ENCODE measurements at regions not wholly inside any gene's neighbourhood (a gene's known extent, or its start where the extent isn't known, plus 50 kb on each side); places are given as distances from the start of the nearest gene placed in this dataset.

DNA sequence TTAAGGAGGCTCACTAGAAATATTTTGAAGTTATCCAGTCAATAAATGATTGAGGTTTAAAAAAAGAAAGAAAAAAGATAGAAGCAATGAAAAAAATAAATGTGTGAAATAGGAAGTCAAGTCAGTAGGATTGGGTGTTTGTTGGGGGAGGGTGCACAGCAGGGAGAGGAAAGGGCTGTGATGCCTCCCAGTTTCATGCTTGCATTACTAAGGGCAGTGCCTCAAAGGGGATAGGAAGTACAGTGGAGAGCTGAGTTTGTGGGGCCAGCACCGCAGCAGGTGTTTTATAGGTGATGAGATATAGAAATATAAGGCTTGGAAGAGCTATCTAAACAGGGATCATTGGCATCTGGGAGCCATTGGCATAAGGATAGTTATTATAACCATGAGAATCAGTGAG, 919.2 kb downstream of the STIM2 start:
- H3K27me3 ChIP-seq (replicated peaks in 1 of 2; ENCODE audit: control insufficient read depth in 2 of 2, insufficient read depth in 2 of 2, low read length in 1 of 2): no peaks in the 10 kb centered on the region
- DNase-seq (ENCODE audit: low read depth, low spot score): no peak
- no peaks in the 10 kb centered on the region for H3K79me2 ChIP-seq (ENCODE audit: control insufficient read depth, insufficient read depth, low read length)
- FAIRE-seq: no peak
- H2AFZ ChIP-seq (ENCODE audit: control insufficient read depth, low read depth, low read length): no peak overlapping the region
- no TSS peak for BruUV-seq (replicated peaks)
- no peak for ATAC-seq
- no peak overlapping the region for H3K4me3 ChIP-seq
- H3K36me3 ChIP-seq (ENCODE audit: control insufficient read depth in 2 of 2, insufficient read depth in 2 of 2, low read length in 1 of 2): no peaks in the 10 kb centered on the region
- POLR2A ChIA-PET: no interaction called here
- H4K20me1 ChIP-seq (ENCODE audit: control insufficient read depth, insufficient read depth): no peaks in the 10 kb centered on the region
- in situ Hi-C loops (cut with MboI): no loop called here
- intact Hi-C loops (cut with micrococcal nuclease; ENCODE audit: unreplicated experiment): no loop called here
- SMC1A ChIA-PET (ENCODE audit: uncharacterized antibody, unreplicated experiment): interaction anchor here (0.7 to 1.7 kb wide), 3 partner anchors 15 to 86 kb away, joined by 3 to 4 read pairs (median 3); no protein-coding TSS in a partner anchor
- TF ChIP-seq USF2 (IDR thresholded peaks at IDR 0.05; ENCODE audit: borderline replicate concordance, low read depth, low read length) (no peak), SIN3A (IDR thresholded peaks at IDR 0.05; ENCODE audit: low read depth, low read length) (no peak), CBX5 (IDR thresholded peaks at IDR 0.05; ENCODE audit: low read depth) (no peak), JUNB (IDR thresholded peaks at IDR 0.05) (no peak), SIX5 (IDR thresholded peaks at IDR 0.05; ENCODE audit: low read depth, low read length, severe bottlenecking) (no peak), CREB1 (IDR thresholded peaks at IDR 0.05; ENCODE audit: low read depth) (no peak), NFYB (IDR thresholded peaks at IDR 0.05; ENCODE audit: insufficient read depth, low read depth, low read length) (no peak), MXI1 (IDR thresholded peaks at IDR 0.05; ENCODE audit: low read depth, low read length) (no peak), BRCA1 (IDR thresholded peaks at IDR 0.05; ENCODE audit: low read depth, low read length) (no peak), HDGF (IDR thresholded peaks at IDR 0.05) (no peak), SMARCA5 (IDR thresholded peaks at IDR 0.05) (no peak), PML (IDR thresholded peaks at IDR 0.05; ENCODE audit: low read length) (no peak)
- TF ChIP-seq, protein P1, sequence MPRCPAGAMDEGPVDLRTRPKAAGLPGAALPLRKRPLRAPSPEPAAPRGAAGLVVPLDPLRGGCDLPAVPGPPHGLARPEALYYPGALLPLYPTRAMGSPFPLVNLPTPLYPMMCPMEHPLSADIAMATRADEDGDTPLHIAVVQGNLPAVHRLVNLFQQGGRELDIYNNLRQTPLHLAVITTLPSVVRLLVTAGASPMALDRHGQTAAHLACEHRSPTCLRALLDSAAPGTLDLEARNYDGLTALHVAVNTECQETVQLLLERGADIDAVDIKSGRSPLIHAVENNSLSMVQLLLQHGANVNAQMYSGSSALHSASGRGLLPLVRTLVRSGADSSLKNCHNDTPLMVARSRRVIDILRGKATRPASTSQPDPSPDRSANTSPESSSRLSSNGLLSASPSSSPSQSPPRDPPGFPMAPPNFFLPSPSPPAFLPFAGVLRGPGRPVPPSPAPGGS (IDR thresholded peaks at IDR 0.05; ENCODE audit: borderline replicate concordance, insufficient read depth, low read depth, low read length, poor library complexity, severe bottlenecking): no peak
- TF ChIP-seq, protein P2, sequence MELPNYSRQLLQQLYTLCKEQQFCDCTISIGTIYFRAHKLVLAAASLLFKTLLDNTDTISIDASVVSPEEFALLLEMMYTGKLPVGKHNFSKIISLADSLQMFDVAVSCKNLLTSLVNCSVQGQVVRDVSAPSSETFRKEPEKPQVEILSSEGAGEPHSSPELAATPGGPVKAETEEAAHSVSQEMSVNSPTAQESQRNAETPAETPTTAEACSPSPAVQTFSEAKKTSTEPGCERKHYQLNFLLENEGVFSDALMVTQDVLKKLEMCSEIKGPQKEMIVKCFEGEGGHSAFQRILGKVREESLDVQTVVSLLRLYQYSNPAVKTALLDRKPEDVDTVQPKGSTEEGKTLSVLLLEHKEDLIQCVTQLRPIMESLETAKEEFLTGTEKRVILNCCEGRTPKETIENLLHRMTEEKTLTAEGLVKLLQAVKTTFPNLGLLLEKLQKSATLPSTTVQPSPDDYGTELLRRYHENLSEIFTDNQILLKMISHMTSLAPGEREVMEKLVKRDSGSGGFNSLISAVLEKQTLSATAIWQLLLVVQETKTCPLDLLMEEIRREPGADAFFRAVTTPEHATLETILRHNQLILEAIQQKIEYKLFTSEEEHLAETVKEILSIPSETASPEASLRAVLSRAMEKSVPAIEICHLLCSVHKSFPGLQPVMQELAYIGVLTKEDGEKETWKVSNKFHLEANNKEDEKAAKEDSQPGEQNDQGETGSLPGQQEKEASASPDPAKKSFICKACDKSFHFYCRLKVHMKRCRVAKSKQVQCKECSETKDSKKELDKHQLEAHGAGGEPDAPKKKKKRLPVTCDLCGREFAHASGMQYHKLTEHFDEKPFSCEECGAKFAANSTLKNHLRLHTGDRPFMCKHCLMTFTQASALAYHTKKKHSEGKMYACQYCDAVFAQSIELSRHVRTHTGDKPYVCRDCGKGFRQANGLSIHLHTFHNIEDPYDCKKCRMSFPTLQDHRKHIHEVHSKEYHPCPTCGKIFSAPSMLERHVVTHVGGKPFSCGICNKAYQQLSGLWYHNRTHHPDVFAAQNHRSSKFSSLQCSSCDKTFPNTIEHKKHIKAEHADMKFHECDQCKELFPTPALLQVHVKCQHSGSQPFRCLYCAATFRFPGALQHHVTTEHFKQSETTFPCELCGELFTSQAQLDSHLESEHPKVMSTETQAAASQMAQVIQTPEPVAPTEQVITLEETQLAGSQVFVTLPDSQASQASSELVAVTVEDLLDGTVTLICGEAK (IDR thresholded peaks at IDR 0.05; ENCODE audit: borderline replicate concordance): no peak
- no peak overlapping the region for H3K4me2 ChIP-seq (ENCODE audit: control insufficient read depth, insufficient read depth)
- 10% methylated on average over 1 of the region's 1 CpG for WGBS (ENCODE audit: insufficient coverage, insufficient replicate concordance, low lambda C conversion rate, missing lambda C conversion rate)
- H3K9ac ChIP-seq (ENCODE audit: control insufficient read depth, insufficient read depth, low read length): no peak overlapping the region
- RAD21 ChIA-PET (ENCODE audit: unreplicated experiment): no interaction called here
- H3K9me3 ChIP-seq (replicated peaks; ENCODE audit: control insufficient read depth, insufficient read depth, low read length): no peaks in the 10 kb centered on the region
- no peak overlapping the region for H3K27ac ChIP-seq (ENCODE audit: control insufficient read depth, insufficient read depth)
- CTCF ChIA-PET: interaction anchor here (0.8 to 2.8 kb wide), 2 partner anchors 20 to 86 kb away, joined by 3 to 11 read pairs; no protein-coding TSS in a partner anchor
- no peaks in the 10 kb centered on the region for H3K4me1 ChIP-seq (ENCODE audit: control insufficient read depth, insufficient read depth, low read length)

All from GM12878 (cell line).